Osteocyte (in vitro differentiated cells): ENCODE measurements at regions not wholly inside any gene's neighbourhood (a gene's known extent, or its start where the extent isn't known, plus 50 kb on each side); places are given as distances from the start of the nearest gene placed in this dataset.

Source experiments
- DNase-seq: peaks from one replicate; pipeline ENCODE4 v3.0.0; 2021; ENCODE audit warnings: mixed read lengths; ENCODE audit not compliant: unreplicated experiment; ENCODE audit errors: extremely low spot score
- H3K27ac Mint-ChIP-seq: one replicate; pipeline ENCODE4 v1.8.0; 2021; ENCODE audit warnings: mild to moderate bottlenecking, mixed read lengths; ENCODE audit not compliant: unreplicated experiment
- H3K27me3 Mint-ChIP-seq: one replicate; pipeline ENCODE4 v1.8.0; 2021; ENCODE audit warnings: mixed read lengths; ENCODE audit not compliant: unreplicated experiment
- H3K36me3 Mint-ChIP-seq: one replicate; pipeline ENCODE4 v1.8.0; 2021; ENCODE audit warnings: mixed read lengths; ENCODE audit not compliant: unreplicated experiment
- H3K4me1 Mint-ChIP-seq: one replicate; pipeline ENCODE4 v1.8.0; 2021; ENCODE audit warnings: mixed read lengths; ENCODE audit not compliant: unreplicated experiment
- H3K4me3 Mint-ChIP-seq: one replicate; pipeline ENCODE4 v1.8.0; 2021; ENCODE audit warnings: mild to moderate bottlenecking, moderate library complexity, mixed read lengths; ENCODE audit not compliant: unreplicated experiment
- H3K9me3 Mint-ChIP-seq: one replicate; pipeline ENCODE4 v1.8.0; 2021; ENCODE audit warnings: mixed read lengths; ENCODE audit not compliant: unreplicated experiment
- TF ChIP-seq, protein P1 (sequence below): fragments of 200-600 bp; sonication (generic); IDR thresholded peaks from 2 replicates; pipeline ENCODE4 v1.5.0; 2021; ENCODE audit warnings: antibody characterized with exemption, mild to moderate bottlenecking, moderate library complexity

DNA sequence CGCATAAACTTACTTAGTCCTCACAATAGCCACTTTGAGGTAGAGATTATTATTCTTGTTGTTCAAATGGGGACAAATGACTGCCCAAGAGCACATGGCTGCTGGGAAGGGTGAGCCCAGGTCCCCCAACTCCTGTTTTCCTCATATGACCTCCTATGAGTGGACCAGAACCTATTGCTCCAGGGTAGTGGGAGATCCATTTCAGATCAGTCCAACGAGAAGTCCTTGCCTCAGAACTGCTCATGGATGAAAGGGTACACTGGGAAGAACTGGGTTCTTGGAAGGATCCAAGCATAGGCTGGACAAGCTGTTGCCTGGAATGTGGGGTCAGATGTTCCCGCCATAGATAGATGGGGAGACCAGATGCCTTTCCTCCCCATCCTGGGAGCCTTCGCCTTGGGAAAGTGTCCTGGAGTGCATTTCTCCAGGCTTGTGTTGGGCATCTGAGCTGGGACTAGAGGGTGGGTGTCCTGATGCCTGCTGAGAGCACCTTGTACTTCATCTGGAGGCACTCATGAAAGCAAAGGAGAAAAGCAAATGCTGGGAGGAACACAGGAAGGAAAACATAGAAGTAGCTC, 146.3 kb upstream of the B3GAT1 start:
- no peak overlapping the region for H3K27ac Mint-ChIP-seq
- peak; percentile 53 for DNase-seq
- H3K36me3 Mint-ChIP-seq, result no peaks in the 10 kb centered on the region
- TF ChIP-seq, protein P1, sequence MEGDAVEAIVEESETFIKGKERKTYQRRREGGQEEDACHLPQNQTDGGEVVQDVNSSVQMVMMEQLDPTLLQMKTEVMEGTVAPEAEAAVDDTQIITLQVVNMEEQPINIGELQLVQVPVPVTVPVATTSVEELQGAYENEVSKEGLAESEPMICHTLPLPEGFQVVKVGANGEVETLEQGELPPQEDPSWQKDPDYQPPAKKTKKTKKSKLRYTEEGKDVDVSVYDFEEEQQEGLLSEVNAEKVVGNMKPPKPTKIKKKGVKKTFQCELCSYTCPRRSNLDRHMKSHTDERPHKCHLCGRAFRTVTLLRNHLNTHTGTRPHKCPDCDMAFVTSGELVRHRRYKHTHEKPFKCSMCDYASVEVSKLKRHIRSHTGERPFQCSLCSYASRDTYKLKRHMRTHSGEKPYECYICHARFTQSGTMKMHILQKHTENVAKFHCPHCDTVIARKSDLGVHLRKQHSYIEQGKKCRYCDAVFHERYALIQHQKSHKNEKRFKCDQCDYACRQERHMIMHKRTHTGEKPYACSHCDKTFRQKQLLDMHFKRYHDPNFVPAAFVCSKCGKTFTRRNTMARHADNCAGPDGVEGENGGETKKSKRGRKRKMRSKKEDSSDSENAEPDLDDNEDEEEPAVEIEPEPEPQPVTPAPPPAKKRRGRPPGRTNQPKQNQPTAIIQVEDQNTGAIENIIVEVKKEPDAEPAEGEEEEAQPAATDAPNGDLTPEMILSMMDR, result no peak
- no peak overlapping the region for H3K4me3 Mint-ChIP-seq
- no peaks in the 10 kb centered on the region for H3K27me3 Mint-ChIP-seq
- no peaks in the 10 kb centered on the region for H3K9me3 Mint-ChIP-seq
- H3K4me1 Mint-ChIP-seq, result peaks cover 14% of the 10 kb centered on the region

DNA sequence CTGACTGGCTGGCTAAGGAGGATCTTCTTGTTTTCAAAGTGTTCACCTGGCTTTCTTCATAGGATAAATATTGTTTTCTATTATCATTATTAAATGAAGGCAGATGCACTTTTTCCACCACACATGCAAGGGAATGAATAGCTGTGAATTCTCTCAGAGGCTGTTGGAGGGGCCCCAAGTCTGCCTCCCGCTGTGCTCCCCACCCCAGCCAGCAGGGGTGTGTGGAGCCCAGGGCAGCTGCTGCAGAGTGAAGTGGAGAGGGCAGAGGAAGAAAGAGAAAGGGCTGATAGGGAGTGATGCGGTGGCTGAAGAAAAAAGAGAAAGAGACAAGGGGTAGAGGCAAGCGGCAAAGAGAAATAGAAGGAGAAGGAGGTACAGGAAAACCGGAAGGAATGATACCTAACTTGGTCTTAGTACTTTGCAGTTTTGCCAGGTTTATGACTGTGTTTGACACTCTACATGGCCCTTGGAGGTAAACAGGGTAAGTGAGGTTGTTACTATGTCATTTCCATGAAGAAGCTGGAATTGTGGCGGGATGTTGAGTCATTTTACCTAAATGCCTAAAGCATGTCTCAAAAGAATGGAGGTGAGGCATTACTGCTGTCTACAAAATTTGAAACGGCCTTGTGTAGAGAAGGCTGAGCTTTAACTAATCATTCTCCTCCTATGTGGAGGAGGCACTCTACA, 145.7 kb upstream of the B3GAT1 start:
- TF ChIP-seq, protein P1, result no peak
- Mint-ChIP-seq H3K36me3 (no peaks in the 10 kb centered on the region), H3K4me1 (peaks cover 14% of the 10 kb centered on the region), H3K27me3 (no peaks in the 10 kb centered on the region), H3K27ac (no peak overlapping the region), H3K9me3 (no peaks in the 10 kb centered on the region), H3K4me3 (no peak overlapping the region)
- DNase-seq, result peak; percentile 44

DNA sequence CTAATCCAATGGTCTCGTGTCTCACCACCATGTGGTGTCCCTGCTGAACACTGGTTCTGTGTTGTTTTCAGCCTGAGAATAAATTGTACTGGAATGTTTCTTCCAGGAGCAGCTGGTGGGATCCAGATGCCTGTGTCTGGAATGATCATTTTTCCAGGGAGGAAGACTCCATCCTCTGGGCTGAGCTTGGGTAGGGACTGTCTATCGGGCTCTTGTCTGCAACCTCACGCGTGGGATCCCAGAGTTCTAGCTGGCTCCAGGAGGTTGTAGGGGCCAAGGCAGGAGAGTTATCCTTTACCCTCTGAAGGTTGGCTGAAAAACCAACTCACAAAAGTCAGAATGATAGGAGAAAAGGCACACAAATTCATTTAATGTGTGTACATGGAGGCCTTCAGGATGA, 144.1 kb upstream of the B3GAT1 start:
- no peak overlapping the region for H3K27ac Mint-ChIP-seq
- TF ChIP-seq, protein P1, result no peak
- DNase-seq, result no peak
- H3K4me3 Mint-ChIP-seq, result no peak overlapping the region
- no peaks in the 10 kb centered on the region for H3K9me3 Mint-ChIP-seq
- no peaks in the 10 kb centered on the region for H3K36me3 Mint-ChIP-seq
- peaks cover 2% of the 10 kb centered on the region for H3K27me3 Mint-ChIP-seq
- H3K4me1 Mint-ChIP-seq, result peaks cover 11% of the 10 kb centered on the region

DNA sequence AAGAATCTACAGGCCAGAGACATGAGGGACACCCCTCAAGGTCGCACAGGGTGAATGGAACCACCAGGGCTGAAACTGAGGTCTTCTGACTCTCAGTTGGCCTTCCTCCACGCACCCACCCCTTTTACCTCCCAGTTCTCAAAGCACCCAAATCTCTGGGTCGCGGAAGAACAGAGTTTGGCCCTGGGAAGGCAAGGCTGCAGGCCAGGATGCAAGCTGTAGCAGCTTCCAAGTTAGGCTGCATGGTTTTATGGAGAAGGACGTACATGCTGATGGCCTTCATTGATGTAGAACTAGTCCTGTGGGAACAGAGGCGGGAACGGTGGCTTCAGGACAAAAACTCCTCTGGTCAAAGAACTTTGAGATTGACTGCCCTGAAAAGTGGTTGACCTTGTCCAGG, 143.5 kb upstream of the B3GAT1 start:
- TF ChIP-seq, protein P1, result no peak
- DNase-seq, result peak; percentile 64
- peaks cover 4% of the 10 kb centered on the region for H3K4me1 Mint-ChIP-seq
- peaks cover 2% of the 10 kb centered on the region for H3K27me3 Mint-ChIP-seq
- H3K4me3 Mint-ChIP-seq, result no peak overlapping the region
- no peaks in the 10 kb centered on the region for H3K9me3 Mint-ChIP-seq
- no peak overlapping the region for H3K27ac Mint-ChIP-seq
- H3K36me3 Mint-ChIP-seq, result no peaks in the 10 kb centered on the region

DNA sequence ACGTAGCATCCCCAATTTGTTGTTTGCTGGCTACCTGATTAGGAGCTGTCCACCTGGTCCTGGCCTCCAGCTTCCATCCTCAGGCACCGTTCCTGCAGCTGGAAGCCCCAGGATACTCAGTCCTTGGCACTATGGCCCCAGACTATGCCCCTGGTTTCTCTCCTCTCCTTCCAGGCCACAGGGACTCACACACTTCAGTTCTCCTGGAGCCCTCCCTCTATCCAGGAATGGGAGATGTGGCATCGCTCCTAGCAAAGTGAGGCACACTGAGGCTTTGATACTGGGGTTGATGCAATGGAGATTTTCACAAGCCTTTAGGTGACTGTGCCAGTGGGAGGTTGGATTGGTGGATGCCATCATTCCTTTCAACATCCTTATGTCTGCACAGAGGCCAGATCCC, 142.8 kb upstream of the B3GAT1 start:
- peak; percentile 53 for DNase-seq
- H3K4me1 Mint-ChIP-seq, result peaks cover under 1% of the 10 kb centered on the region
- no peak overlapping the region for H3K27ac Mint-ChIP-seq
- H3K27me3 Mint-ChIP-seq, result peaks cover 2% of the 10 kb centered on the region
- H3K4me3 Mint-ChIP-seq, result no peak overlapping the region
- no peaks in the 10 kb centered on the region for H3K9me3 Mint-ChIP-seq
- TF ChIP-seq, protein P1, result no peak
- H3K36me3 Mint-ChIP-seq, result no peaks in the 10 kb centered on the region
